IMR-90 (cell line): ENCODE measurements at regions not wholly inside any gene's neighbourhood (a gene's known extent, or its start where the extent isn't known, plus 50 kb on each side); places are given as distances from the start of the nearest gene placed in this dataset.

Source experiments
- ATAC-seq: fragments of 200-7000 bp; cut with Tn5 transposase; 2 replicates; pipeline ENCODE4 v1.9.1; 2020; ENCODE audit warnings: low read depth, mild to moderate bottlenecking, moderate library complexity
- BruUV-seq: library from RNA; stranded (reverse); fragments of 400-500 nt; replicated peaks from 2 replicates; lab custom pipeline; 2021; lab: Mats Ljungman, UMichigan
- CTCF ChIA-PET: fragments of 300-600 bp; formaldehyde crosslinking; extraction: SDS; loops from one replicate; lab custom pipeline; 2021; ENCODE audit warnings: antibody characterized with exemption; lab: Yijun Ruan, JAX
- POLR2A ChIA-PET: fragments of 300-600 bp; sonication (Branson Sonifier 250); formaldehyde crosslinking; loops from one replicate; lab custom pipeline; 2022; ENCODE audit warnings: antibody characterized with exemption; ENCODE audit not compliant: unreplicated experiment; lab: Charles Lee
- DNase-seq: peaks from one replicate; pipeline ENCODE4 v3.0.0; 2013
- H2AFZ ChIP-seq: replicated peaks from 2 replicates; pipeline ENCODE3; 2013; ENCODE audit warnings: low read length, mild to moderate bottlenecking; ENCODE audit not compliant: poor library complexity
- H2AK5ac ChIP-seq: 2 replicates; pipeline ENCODE4 v1.6.1; 2013; ENCODE audit warnings: low read depth, low read length, inconsistent platforms
- H2AK9ac ChIP-seq: replicated peaks from 2 replicates; pipeline ENCODE3; 2013; ENCODE audit warnings: mild to moderate bottlenecking, low read depth, low read length, moderate library complexity; ENCODE audit not compliant: poor library complexity
- H2BK120ac ChIP-seq: 2 replicates; pipeline ENCODE4 v1.6.1; 2013; ENCODE audit warnings: low read depth, low read length, inconsistent platforms
- H2BK15ac ChIP-seq: 3 replicates; pipeline ENCODE4 v1.6.1; 2013; ENCODE audit warnings: low read depth, low read length, inconsistent platforms
- H2BK20ac ChIP-seq: 2 replicates; pipeline ENCODE4 v1.6.1; 2013; ENCODE audit warnings: low read depth, mild to moderate bottlenecking, inconsistent platforms, low read length, moderate library complexity
- H2BK5ac ChIP-seq: 2 replicates; pipeline ENCODE4 v1.6.1; 2013; ENCODE audit warnings: mild to moderate bottlenecking, low read depth, low read length, inconsistent platforms; ENCODE audit not compliant: poor library complexity, severe bottlenecking
- H3K14ac ChIP-seq: replicated peaks from 2 replicates; pipeline ENCODE4 v1.6.1; 2013; ENCODE audit warnings: low read depth, low read length, inconsistent platforms
- H3K18ac ChIP-seq: 2 replicates; pipeline ENCODE4 v1.6.1; 2013; ENCODE audit warnings: low read depth, low read length, control low read depth
- H3K23ac ChIP-seq: 2 replicates; pipeline ENCODE4 v1.6.1; 2013; ENCODE audit warnings: low read depth, low read length, inconsistent platforms
- H3K27ac ChIP-seq: 2 replicates; pipeline ENCODE4 v1.5.1; 2013; ENCODE audit warnings: mild to moderate bottlenecking, control low read depth, low read length; ENCODE audit not compliant: insufficient read depth
- H3K27me3 ChIP-seq: 2 replicates; pipeline ENCODE4 v1.6.1; 2013; ENCODE audit warnings: low read length; ENCODE audit not compliant: control insufficient read depth, insufficient read depth
- H3K36me3 ChIP-seq: 2 replicates; pipeline ENCODE4 v1.6.1; 2013; ENCODE audit warnings: low read length, mixed read lengths; ENCODE audit not compliant: control insufficient read depth, insufficient read depth
- H3K4ac ChIP-seq: 2 replicates; pipeline ENCODE4 v1.6.1; 2013; ENCODE audit warnings: low read depth, low read length, inconsistent platforms
- H3K4me1 ChIP-seq: 2 replicates; pipeline ENCODE4 v1.6.1; 2013; ENCODE audit warnings: low read length, mixed read lengths; ENCODE audit not compliant: control insufficient read depth, insufficient read depth
- H3K4me2 ChIP-seq: 2 replicates; pipeline ENCODE4 v1.6.1; 2013; ENCODE audit warnings: low read depth, mild to moderate bottlenecking, control low read depth, low read length, moderate library complexity
- H3K4me3 ChIP-seq: 2 replicates; pipeline ENCODE4 v1.5.1; 2013; ENCODE audit warnings: low read depth, mild to moderate bottlenecking, control low read depth, low read length, moderate library complexity; ENCODE audit not compliant: insufficient read depth
- H3K56ac ChIP-seq: 2 replicates; pipeline ENCODE4 v1.6.1; 2013; ENCODE audit warnings: low read length, inconsistent platforms; ENCODE audit not compliant: insufficient read depth; ENCODE audit errors: extremely low read depth
- H3K79me1 ChIP-seq, 2 experiments: 2 replicates each; pipeline ENCODE4 v1.6.1; 2013; ENCODE audit warnings: low read length in 2 of 2, inconsistent platforms in 1 of 2, low read depth in 1 of 2
- H3K9ac ChIP-seq: 2 replicates; pipeline ENCODE4 v1.6.1; 2013; ENCODE audit warnings: low read depth, low read length, control low read depth
- H3K9me1 ChIP-seq: 2 replicates; pipeline ENCODE4 v1.6.1; 2013; ENCODE audit warnings: low read length, inconsistent platforms; ENCODE audit not compliant: insufficient read depth
- H3K9me3 ChIP-seq: 2 replicates; pipeline ENCODE4 v1.6.1; 2013; ENCODE audit warnings: low read length; ENCODE audit not compliant: control insufficient read depth, insufficient read depth
- H4K20me1 ChIP-seq: 2 replicates; pipeline ENCODE4 v1.6.1; 2013; ENCODE audit warnings: low read length, inconsistent platforms; ENCODE audit not compliant: insufficient read depth
- H4K5ac ChIP-seq: 2 replicates; pipeline ENCODE4 v1.6.1; 2013; ENCODE audit warnings: mild to moderate bottlenecking, low read depth, low read length, control low read depth
- H4K8ac ChIP-seq, 2 experiments: 2 replicates each; pipeline ENCODE4 v1.6.1; 2013; ENCODE audit warnings: low read depth in 2 of 2, low read length in 2 of 2, control low read depth in 1 of 2, inconsistent platforms in 1 of 2
- H4K91ac ChIP-seq: 2 replicates; pipeline ENCODE4 v1.6.1; 2013; ENCODE audit warnings: low read depth, low read length, inconsistent platforms; ENCODE audit not compliant: insufficient read depth
- CHD1 ChIP-seq: IDR thresholded peaks from 2 replicates; pipeline ENCODE4 v1.6.1; 2012; ENCODE audit warnings: low read depth, low read length, improper control_type of control experiment
- WGBS, 2 experiments: methylation state at CpG; one replicate each; pipeline versions ENCODE4 v1.1.5 to v1.1.7; 2013; ENCODE audit warnings: missing lambda C conversion rate in 2 of 2; ENCODE audit not compliant: insufficient read length in 1 of 2; ENCODE audit errors: extremely low coverage in 2 of 2; 5-methylcytosine and 5-hydroxymethylcytosine counted together
- dilution Hi-C: fragments of 300-500 bp; cut with HindIII; formaldehyde crosslinking; loops from one replicate; pipeline ENCODE4 v1.14.3; 2018; ENCODE audit warnings: low sequenced_read_pairs; ENCODE audit not compliant: unreplicated experiment
- in situ Hi-C: fragments of 300-500 bp; cut with MboI; formaldehyde crosslinking; loops from 3 replicates; pipeline ENCODE4 v1.14.3; 2019; ENCODE audit warnings: low sequenced_read_pairs, inconsistent platforms, mixed read lengths
- intact Hi-C: fragments of 100-400 bp; cut with micrococcal nuclease; formaldehyde crosslinking; loops from 2 replicates; pipeline ENCODE4 v1.10.0; 2022
- TF ChIP-seq, protein P1 (sequence below): conservative IDR thresholded peaks from 2 replicates; pipeline ENCODE4 v1.5.1; 2012; ENCODE audit warnings: mild to moderate bottlenecking, low read depth, low read length, improper control_type of control experiment

- Histone ChIP-seq H4K5ac (peak overlapping the region; percentile 73; the same call in 1 of the 2 replicates), H3K9ac (no peak overlapping the region), H3K4me2 (no peak overlapping the region), H2BK5ac (peak overlapping the region; percentile 92), H3K9me1 (peaks cover 21% of the 10 kb centered on the region), H3K56ac (peak overlapping the region; percentile 13; the same call in 1 of the 2 replicates), H3K79me1 (peaks cover 0 to 12% of the 10 kb centered on the region in 2 experiments; a peak in 2 of 4 replicates), H3K9me3 (no peaks in the 10 kb centered on the region), H2BK15ac (peak overlapping the region; percentile 75; the same call in 2 of the 3 replicates), H3K4me1 (peaks cover 23% of the 10 kb centered on the region), H3K23ac (peak overlapping the region; percentile 59; the same call in 1 of the 2 replicates), H3K27me3 (no peaks in the 10 kb centered on the region), H2AK5ac (peak overlapping the region; percentile 91), H3K27ac (peak overlapping the region; percentile 30; the same call in 1 of the 2 replicates), H4K91ac (peak overlapping the region; percentile 67), H2AFZ (peak overlapping the region; percentile 61), H2BK20ac (peak overlapping the region; percentile 98), H3K14ac (peak overlapping the region; percentile 66), H3K4ac (peak overlapping the region; percentile 76), H4K8ac (peak overlapping the region; percentile 23 to 78), H3K4me3 (no peak overlapping the region), H3K36me3 (no peaks in the 10 kb centered on the region), H2AK9ac (no peak overlapping the region), H2BK120ac (peak overlapping the region; percentile 92), H4K20me1 (no peaks in the 10 kb centered on the region), H3K18ac (peak overlapping the region; percentile 89)
- no TSS peak for BruUV-seq
- dilution Hi-C loops (no loop called here), in situ Hi-C loops (no loop called here), intact Hi-C loops (no loop called here)
- DNase-seq (no peak), ATAC-seq (no peak)
- TF ChIP-seq, protein P1, sequence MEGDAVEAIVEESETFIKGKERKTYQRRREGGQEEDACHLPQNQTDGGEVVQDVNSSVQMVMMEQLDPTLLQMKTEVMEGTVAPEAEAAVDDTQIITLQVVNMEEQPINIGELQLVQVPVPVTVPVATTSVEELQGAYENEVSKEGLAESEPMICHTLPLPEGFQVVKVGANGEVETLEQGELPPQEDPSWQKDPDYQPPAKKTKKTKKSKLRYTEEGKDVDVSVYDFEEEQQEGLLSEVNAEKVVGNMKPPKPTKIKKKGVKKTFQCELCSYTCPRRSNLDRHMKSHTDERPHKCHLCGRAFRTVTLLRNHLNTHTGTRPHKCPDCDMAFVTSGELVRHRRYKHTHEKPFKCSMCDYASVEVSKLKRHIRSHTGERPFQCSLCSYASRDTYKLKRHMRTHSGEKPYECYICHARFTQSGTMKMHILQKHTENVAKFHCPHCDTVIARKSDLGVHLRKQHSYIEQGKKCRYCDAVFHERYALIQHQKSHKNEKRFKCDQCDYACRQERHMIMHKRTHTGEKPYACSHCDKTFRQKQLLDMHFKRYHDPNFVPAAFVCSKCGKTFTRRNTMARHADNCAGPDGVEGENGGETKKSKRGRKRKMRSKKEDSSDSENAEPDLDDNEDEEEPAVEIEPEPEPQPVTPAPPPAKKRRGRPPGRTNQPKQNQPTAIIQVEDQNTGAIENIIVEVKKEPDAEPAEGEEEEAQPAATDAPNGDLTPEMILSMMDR: no peak
- no peak for TF ChIP-seq CHD1
- WGBS, 2 experiments: no CpG with 5 or more reads among the region's 5 CpGs
- POLR2A ChIA-PET: interaction anchor here (0.6 kb wide), 1 partner anchor 1080 kb away, joined by 3 read pairs; no protein-coding TSS in a partner anchor
- CTCF ChIA-PET: no interaction called here
Observed at GRCh38 chr7:41879403-41879802, 176.5 kb upstream of the INHBA start.
